Kidney tubule cell (primary cell): ENCODE measurements at regions not wholly inside any gene's neighbourhood (a gene's known extent, or its start where the extent isn't known, plus 50 kb on each side); places are given as distances from the start of the nearest gene placed in this dataset.
"Not testable (repeated sequence)": the region's sequence is repeated elsewhere in the genome, so short reads cannot be mapped to it uniquely, and the experiment has no call there.

Source experiments
- DNase-seq: peaks from one replicate; pipeline ENCODE4 v3.0.0-alpha.2; 2018; ENCODE audit warnings: low spot score

- peak; percentile 31 for DNase-seq
Measured at GRCh38 chr2:117199511-117199910, 615.0 kb upstream of the DDX18 start.

- DNase-seq = no peak
Measured at GRCh38 chr2:117212562-117212961, 601.9 kb upstream of the DDX18 start.

- no peak for DNase-seq
Measured at GRCh38 chr2:117217145-117217544, 597.3 kb upstream of the DDX18 start.

GRCh38 chr2:117222809-117223208, 591.7 kb upstream of the DDX18 start:
- no peak for DNase-seq

GRCh38 chr2:117232305-117232704, 582.2 kb upstream of the DDX18 start:
- DNase-seq = peak; percentile 1

- DNase-seq = no peak
Measured at GRCh38 chr2:117257362-117257761, 557.1 kb upstream of the DDX18 start.

- DNase-seq = no peak
Measured at GRCh38 chr2:117269574-117269973, 544.9 kb upstream of the DDX18 start.

- no peak for DNase-seq
Measured at GRCh38 chr2:117271631-117272030, 542.9 kb upstream of the DDX18 start.

GRCh38 chr2:117273009-117273671, 541.4 kb upstream of the DDX18 start:
- DNase-seq = peak; percentile 36

- DNase-seq = no peak
Measured at GRCh38 chr2:117293012-117293411, 521.5 kb upstream of the DDX18 start.

GRCh38 chr2:117299451-117299850, 515.0 kb upstream of the DDX18 start:
- DNase-seq = no peak

GRCh38 chr2:117308861-117309770, 505.4 kb upstream of the DDX18 start:
- no peak for DNase-seq

- DNase-seq = no peak
Measured at GRCh38 chr2:117321816-117322215, 492.7 kb upstream of the DDX18 start.

- no peak for DNase-seq
Measured at GRCh38 chr2:117323331-117323730, 491.2 kb upstream of the DDX18 start.

- peak; percentile 76 for DNase-seq
Measured at GRCh38 chr2:117330641-117331040, 483.9 kb upstream of the DDX18 start.

- DNase-seq = no peak
Measured at GRCh38 chr2:117335967-117336366, 478.5 kb upstream of the DDX18 start.

- no peak for DNase-seq
Measured at GRCh38 chr2:117336496-117336895, 478.0 kb upstream of the DDX18 start.

- DNase-seq = not testable (repeated sequence)
Measured at GRCh38 chr2:117337981-117338380, 476.5 kb upstream of the DDX18 start.

GRCh38 chr2:117339980-117340379, 474.5 kb upstream of the DDX18 start:
- DNase-seq = no peak

GRCh38 chr2:117341690-117342089, 472.8 kb upstream of the DDX18 start:
- DNase-seq = no peak

- DNase-seq = no peak
Measured at GRCh38 chr2:117342415-117342814, 472.1 kb upstream of the DDX18 start.

- no peak for DNase-seq
Measured at GRCh38 chr2:117349687-117350086, 464.8 kb upstream of the DDX18 start.

- no peak for DNase-seq
Measured at GRCh38 chr2:117351396-117351795, 463.1 kb upstream of the DDX18 start.
